ENCODE measurements at regions not wholly inside any gene's neighbourhood (a gene's known extent, or its start where the extent isn't known, plus 50 kb on each side); places are given as distances from the start of the nearest gene placed in this dataset.

GRCh38 chr12:88998421-88998820 is 353.9 kb downstream of the DUSP6 start:
- no peak for TF ChIP-seq POLR2A (IDR thresholded peaks at IDR 0.05)
- TF ChIP-seq, protein P1, sequence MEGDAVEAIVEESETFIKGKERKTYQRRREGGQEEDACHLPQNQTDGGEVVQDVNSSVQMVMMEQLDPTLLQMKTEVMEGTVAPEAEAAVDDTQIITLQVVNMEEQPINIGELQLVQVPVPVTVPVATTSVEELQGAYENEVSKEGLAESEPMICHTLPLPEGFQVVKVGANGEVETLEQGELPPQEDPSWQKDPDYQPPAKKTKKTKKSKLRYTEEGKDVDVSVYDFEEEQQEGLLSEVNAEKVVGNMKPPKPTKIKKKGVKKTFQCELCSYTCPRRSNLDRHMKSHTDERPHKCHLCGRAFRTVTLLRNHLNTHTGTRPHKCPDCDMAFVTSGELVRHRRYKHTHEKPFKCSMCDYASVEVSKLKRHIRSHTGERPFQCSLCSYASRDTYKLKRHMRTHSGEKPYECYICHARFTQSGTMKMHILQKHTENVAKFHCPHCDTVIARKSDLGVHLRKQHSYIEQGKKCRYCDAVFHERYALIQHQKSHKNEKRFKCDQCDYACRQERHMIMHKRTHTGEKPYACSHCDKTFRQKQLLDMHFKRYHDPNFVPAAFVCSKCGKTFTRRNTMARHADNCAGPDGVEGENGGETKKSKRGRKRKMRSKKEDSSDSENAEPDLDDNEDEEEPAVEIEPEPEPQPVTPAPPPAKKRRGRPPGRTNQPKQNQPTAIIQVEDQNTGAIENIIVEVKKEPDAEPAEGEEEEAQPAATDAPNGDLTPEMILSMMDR (IDR thresholded peaks at IDR 0.05), result no peak

Data from lower leg skin (tissue), 3 donors.